ENCODE measurements at regions not wholly inside any gene's neighbourhood (a gene's known extent, or its start where the extent isn't known, plus 50 kb on each side); places are given as distances from the start of the nearest gene placed in this dataset.

- H3K4me2 ChIP-seq (ENCODE audit: low read length) = no peak overlapping the region
- no peaks in the 10 kb centered on the region for H3K9me3 ChIP-seq (ENCODE audit: insufficient read depth, low read length)
Observed at GRCh38 chr3:139105154-139105702, 60.5 kb upstream of the PRR23C start.

GRCh38 chr3:139106013-139106932, 61.6 kb upstream of the PRR23C start:
- Histone ChIP-seq H3K27ac (ENCODE audit: low read length) (no peak overlapping the region), H3K36me3 (replicated peaks; ENCODE audit: low read depth, low read length) (no peaks in the 10 kb centered on the region), H3K4me3 (ENCODE audit: low read length) (no peak overlapping the region), H3K27me3 (ENCODE audit: low read depth, low read length) (peaks cover 17% of the 10 kb centered on the region; the same call in 1 of the 2 replicates), H3K79me2 (ENCODE audit: low read length) (no peaks in the 10 kb centered on the region), H3K4me1 (ENCODE audit: low read length) (no peaks in the 10 kb centered on the region), H3K9ac (ENCODE audit: low read length) (no peak overlapping the region), H4K20me1 (ENCODE audit: insufficient read depth, low read length) (no peaks in the 10 kb centered on the region), H2AFZ (ENCODE audit: low read depth, low read length) (no peak overlapping the region), H3K9me3 (ENCODE audit: insufficient read depth, low read length) (no peaks in the 10 kb centered on the region), H3K4me2 (ENCODE audit: low read length) (no peak overlapping the region)
- TF ChIP-seq, protein P1, sequence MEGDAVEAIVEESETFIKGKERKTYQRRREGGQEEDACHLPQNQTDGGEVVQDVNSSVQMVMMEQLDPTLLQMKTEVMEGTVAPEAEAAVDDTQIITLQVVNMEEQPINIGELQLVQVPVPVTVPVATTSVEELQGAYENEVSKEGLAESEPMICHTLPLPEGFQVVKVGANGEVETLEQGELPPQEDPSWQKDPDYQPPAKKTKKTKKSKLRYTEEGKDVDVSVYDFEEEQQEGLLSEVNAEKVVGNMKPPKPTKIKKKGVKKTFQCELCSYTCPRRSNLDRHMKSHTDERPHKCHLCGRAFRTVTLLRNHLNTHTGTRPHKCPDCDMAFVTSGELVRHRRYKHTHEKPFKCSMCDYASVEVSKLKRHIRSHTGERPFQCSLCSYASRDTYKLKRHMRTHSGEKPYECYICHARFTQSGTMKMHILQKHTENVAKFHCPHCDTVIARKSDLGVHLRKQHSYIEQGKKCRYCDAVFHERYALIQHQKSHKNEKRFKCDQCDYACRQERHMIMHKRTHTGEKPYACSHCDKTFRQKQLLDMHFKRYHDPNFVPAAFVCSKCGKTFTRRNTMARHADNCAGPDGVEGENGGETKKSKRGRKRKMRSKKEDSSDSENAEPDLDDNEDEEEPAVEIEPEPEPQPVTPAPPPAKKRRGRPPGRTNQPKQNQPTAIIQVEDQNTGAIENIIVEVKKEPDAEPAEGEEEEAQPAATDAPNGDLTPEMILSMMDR (IDR thresholded peaks at IDR 0.05; ENCODE audit: low read depth, low read length) = no peak
- no peak for TF ChIP-seq EZH2phosphoT487 (IDR thresholded peaks at IDR 0.05; ENCODE audit: low read depth)

More at GRCh38 chr3:139105154-139105702, 60.5 kb upstream of the PRR23C start:
- H3K9ac ChIP-seq (ENCODE audit: low read length) = no peak overlapping the region
- H3K4me3 ChIP-seq (ENCODE audit: low read length) = no peak overlapping the region
- H3K27me3 ChIP-seq (ENCODE audit: low read depth, low read length) = peaks cover 15% of the 10 kb centered on the region; the same call in 1 of the 2 replicates
- TF ChIP-seq EZH2phosphoT487 (IDR thresholded peaks at IDR 0.05; ENCODE audit: low read depth) = no peak
- TF ChIP-seq, protein P1 (IDR thresholded peaks at IDR 0.05; ENCODE audit: low read depth, low read length) = no peak
- no peak overlapping the region for H2AFZ ChIP-seq (ENCODE audit: low read depth, low read length)
- no peaks in the 10 kb centered on the region for H4K20me1 ChIP-seq (ENCODE audit: insufficient read depth, low read length)
- no peaks in the 10 kb centered on the region for H3K79me2 ChIP-seq (ENCODE audit: low read length)
- H3K4me1 ChIP-seq (ENCODE audit: low read length) = no peaks in the 10 kb centered on the region
- H3K27ac ChIP-seq (ENCODE audit: low read length) = no peak overlapping the region
- H3K36me3 ChIP-seq (replicated peaks; ENCODE audit: low read depth, low read length) = no peaks in the 10 kb centered on the region

GRCh38 chr3:139107424-139108252, 62.9 kb upstream of the PRR23C start:
- TF ChIP-seq EZH2phosphoT487 (IDR thresholded peaks at IDR 0.05; ENCODE audit: low read depth) = no peak
- TF ChIP-seq, protein P1 (IDR thresholded peaks at IDR 0.05; ENCODE audit: low read depth, low read length) = no peak
- Histone ChIP-seq H3K36me3 (replicated peaks; ENCODE audit: low read depth, low read length) (no peaks in the 10 kb centered on the region), H3K27me3 (ENCODE audit: low read depth, low read length) (peaks cover 21% of the 10 kb centered on the region; the same call in 1 of the 2 replicates), H3K4me3 (ENCODE audit: low read length) (no peak overlapping the region), H3K27ac (ENCODE audit: low read length) (no peak overlapping the region), H3K79me2 (ENCODE audit: low read length) (no peaks in the 10 kb centered on the region), H2AFZ (ENCODE audit: low read depth, low read length) (no peak overlapping the region), H3K9me3 (ENCODE audit: insufficient read depth, low read length) (no peaks in the 10 kb centered on the region), H3K4me2 (ENCODE audit: low read length) (no peak overlapping the region), H3K9ac (ENCODE audit: low read length) (no peak overlapping the region), H4K20me1 (ENCODE audit: insufficient read depth, low read length) (no peaks in the 10 kb centered on the region), H3K4me1 (ENCODE audit: low read length) (peaks cover 7% of the 10 kb centered on the region; the same call in 1 of the 2 replicates)

Measured in OCI-LY3 (cell line).